GM23248 (cell line): ENCODE measurements at regions not wholly inside any gene's neighbourhood (a gene's known extent, or its start where the extent isn't known, plus 50 kb on each side); places are given as distances from the start of the nearest gene placed in this dataset.

Source experiments
- DNase-seq: peaks from one replicate; pipeline ENCODE4 v3.0.0-alpha.2; 2015
- H2AFZ ChIP-seq: fragments of 200-600 bp; sonication (generic); 2 replicates; pipeline ENCODE4 v1.6.1; 2016; ENCODE audit warnings: antibody characterized with exemption
- H3F3A ChIP-seq: fragments of 200-600 bp; sonication (generic); 2 replicates; pipeline ENCODE4 v1.6.1; 2016; ENCODE audit warnings: mild to moderate bottlenecking, antibody characterized with exemption, mixed run types; ENCODE audit not compliant: insufficient read depth
- H3K27ac ChIP-seq: fragments of 200-600 bp; sonication (generic); 2 replicates; pipeline ENCODE4 v1.5.1; 2016; ENCODE audit warnings: mild to moderate bottlenecking
- H3K27me3 ChIP-seq: fragments of 200-600 bp; sonication (generic); replicated peaks from 2 replicates; pipeline ENCODE4 v1.6.1; 2016; ENCODE audit warnings: mild to moderate bottlenecking; ENCODE audit not compliant: insufficient read depth
- H3K36me3 ChIP-seq: fragments of 200-600 bp; sonication (generic); 2 replicates; pipeline ENCODE4 v1.6.1; 2016; ENCODE audit warnings: low read depth, mild to moderate bottlenecking
- H3K4me1 ChIP-seq: fragments of 200-600 bp; sonication (generic); 2 replicates; pipeline ENCODE4 v1.6.1; 2016; ENCODE audit warnings: mild to moderate bottlenecking; ENCODE audit not compliant: insufficient read depth
- H3K4me2 ChIP-seq: fragments of 200-600 bp; sonication (generic); one replicate; pipeline ENCODE4 v1.6.1; 2016; ENCODE audit warnings: mild to moderate bottlenecking; ENCODE audit not compliant: unreplicated experiment
- H3K4me3 ChIP-seq: fragments of 200-600 bp; sonication (generic); 2 replicates; pipeline ENCODE4 v1.5.1; 2016; ENCODE audit warnings: mild to moderate bottlenecking
- H3K79me2 ChIP-seq: fragments of 200-600 bp; sonication (generic); 2 replicates; pipeline ENCODE4 v1.6.1; 2016; ENCODE audit warnings: mild to moderate bottlenecking; ENCODE audit not compliant: insufficient read depth
- H3K9ac ChIP-seq: fragments of 200-600 bp; sonication (generic); 2 replicates; pipeline ENCODE4 v1.6.1; 2016; ENCODE audit warnings: mild to moderate bottlenecking
- H3K9me2 ChIP-seq: fragments of 200-600 bp; sonication (generic); 2 replicates; pipeline ENCODE4 v1.6.1; 2016; ENCODE audit warnings: mixed run types, mild to moderate bottlenecking, moderate library complexity; ENCODE audit not compliant: insufficient read depth
- H3K9me3 ChIP-seq: fragments of 200-600 bp; sonication (generic); one replicate; pipeline ENCODE4 v1.6.1; 2017; ENCODE audit warnings: low read depth
- H4K20me1 ChIP-seq: fragments of 200-600 bp; sonication (generic); 2 replicates; pipeline ENCODE4 v1.6.0; 2016; ENCODE audit not compliant: insufficient read depth
- EZH2 ChIP-seq: fragments of 200-600 bp; sonication (generic); IDR thresholded peaks from 2 replicates; pipeline ENCODE4 v1.6.1; 2018; ENCODE audit warnings: antibody characterized with exemption, mild to moderate bottlenecking; ENCODE audit not compliant: insufficient read depth, poor library complexity, severe bottlenecking
- EZH2phosphoT487 ChIP-seq: fragments of 200-600 bp; sonication (generic); IDR thresholded peaks from 2 replicates; pipeline ENCODE4 v1.6.1; 2018; ENCODE audit warnings: antibody characterized with exemption, moderate library complexity, mild to moderate bottlenecking, low read depth; ENCODE audit not compliant: insufficient read depth
- WGBS, 2 experiments: methylation state at CpG; one replicate each; pipeline ENCODE4 v1.1.6; 2015 to 2017; ENCODE audit warnings: low lambda C conversion rate in 2 of 2, low coverage in 1 of 2; ENCODE audit errors: missing lambda C conversion rate in 2 of 2; 5-methylcytosine and 5-hydroxymethylcytosine counted together
- in situ Hi-C: fragments of 300-500 bp; cut with MboI; formaldehyde crosslinking; loops from 2 replicates; pipeline ENCODE4 v1.15.0; 2020

GRCh38 chr1:38549191-38549590 lies 310.4 kb downstream of the RRAGC start:
- no peaks in the 10 kb centered on the region for H3K9me2 ChIP-seq
- no peak overlapping the region for H3K27ac ChIP-seq
- H4K20me1 ChIP-seq, result no peaks in the 10 kb centered on the region
- no peak overlapping the region for H3K9ac ChIP-seq
- no peaks in the 10 kb centered on the region for H3K79me2 ChIP-seq
- no peak for TF ChIP-seq EZH2
- TF ChIP-seq EZH2phosphoT487, result no peak
- H3K4me2 ChIP-seq, result no peak overlapping the region
- no peaks in the 10 kb centered on the region for H3K9me3 ChIP-seq
- 7 to 16% methylated on average over 3 of the region's 3 CpGs for WGBS, 2 experiments
- H3F3A ChIP-seq, result no peaks in the 10 kb centered on the region
- H3K27me3 ChIP-seq, result peaks cover 13% of the 10 kb centered on the region; the same call in 1 of the 2 replicates
- no peak overlapping the region for H2AFZ ChIP-seq
- H3K4me3 ChIP-seq, result no peak overlapping the region
- DNase-seq, result no peak
- in situ Hi-C loops, result no loop called here
- no peaks in the 10 kb centered on the region for H3K36me3 ChIP-seq
- no peaks in the 10 kb centered on the region for H3K4me1 ChIP-seq

- no peak overlapping the region for H3K27ac ChIP-seq
- TF ChIP-seq EZH2 (no peak), EZH2phosphoT487 (no peak)
- H3K9ac ChIP-seq, result no peak overlapping the region
- no peaks in the 10 kb centered on the region for H3K36me3 ChIP-seq
- no peak overlapping the region for H2AFZ ChIP-seq
- peaks cover 13% of the 10 kb centered on the region; the same call in 1 of the 2 replicates for H3K27me3 ChIP-seq
- H3K9me3 ChIP-seq, result no peaks in the 10 kb centered on the region
- in situ Hi-C loops, result no loop called here
- H4K20me1 ChIP-seq, result no peaks in the 10 kb centered on the region
- no peak overlapping the region for H3K4me3 ChIP-seq
- WGBS, 2 experiments, result 21 to 22% methylated on average over 6 of the region's 6 CpGs
- H3F3A ChIP-seq, result no peaks in the 10 kb centered on the region
- H3K4me1 ChIP-seq, result no peaks in the 10 kb centered on the region
- H3K79me2 ChIP-seq, result no peaks in the 10 kb centered on the region
- no peak for DNase-seq
- no peak overlapping the region for H3K4me2 ChIP-seq
- H3K9me2 ChIP-seq, result no peaks in the 10 kb centered on the region
Observed at GRCh38 chr1:38547321-38547720, 312.3 kb downstream of the RRAGC start.

GRCh38 chr1:38546636-38547035 lies 312.9 kb downstream of the RRAGC start:
- Histone ChIP-seq H3K9me3 (no peaks in the 10 kb centered on the region), H3K36me3 (no peaks in the 10 kb centered on the region), H3F3A (no peaks in the 10 kb centered on the region), H3K4me3 (no peak overlapping the region), H3K79me2 (no peaks in the 10 kb centered on the region), H2AFZ (no peak overlapping the region), H3K27me3 (peaks cover 9% of the 10 kb centered on the region; the same call in 1 of the 2 replicates), H3K4me2 (no peak overlapping the region), H3K4me1 (no peaks in the 10 kb centered on the region), H3K9ac (no peak overlapping the region), H3K9me2 (no peaks in the 10 kb centered on the region), H3K27ac (no peak overlapping the region), H4K20me1 (no peaks in the 10 kb centered on the region)
- no peak for DNase-seq
- 1 to 2% methylated on average over 6 of the region's 6 CpGs for WGBS, 2 experiments
- no peak for TF ChIP-seq EZH2phosphoT487
- no peak for TF ChIP-seq EZH2
- in situ Hi-C loops, result no loop called here

- Histone ChIP-seq H3K9ac (no peak overlapping the region), H3K9me3 (no peaks in the 10 kb centered on the region), H3F3A (no peaks in the 10 kb centered on the region), H2AFZ (no peak overlapping the region), H3K4me2 (no peak overlapping the region), H3K27me3 (no peaks in the 10 kb centered on the region; the same call in 1 of the 2 replicates), H3K9me2 (no peaks in the 10 kb centered on the region), H3K4me1 (no peaks in the 10 kb centered on the region), H4K20me1 (no peaks in the 10 kb centered on the region), H3K27ac (no peak overlapping the region), H3K79me2 (no peaks in the 10 kb centered on the region), H3K36me3 (no peaks in the 10 kb centered on the region), H3K4me3 (no peak overlapping the region)
- TF ChIP-seq EZH2 (no peak), EZH2phosphoT487 (no peak)
- DNase-seq, result no peak
- whole genome bisulfite sequencing, 2 experiments, result 12% methylated on average over 4 of the region's 4 CpGs
- in situ Hi-C loops, result no loop called here
Observed at GRCh38 chr1:38541223-38541622, 318.3 kb downstream of the RRAGC start.

- H3K4me2 ChIP-seq, result no peak overlapping the region
- WGBS, 2 experiments, result 17 to 23% methylated on average over 6 of the region's 6 CpGs
- H3K4me1 ChIP-seq, result no peaks in the 10 kb centered on the region
- H3K9ac ChIP-seq, result no peak overlapping the region
- no peaks in the 10 kb centered on the region for H3K36me3 ChIP-seq
- TF ChIP-seq EZH2 (no peak), EZH2phosphoT487 (no peak)
- no peaks in the 10 kb centered on the region for H4K20me1 ChIP-seq
- no peaks in the 10 kb centered on the region for H3K27me3 ChIP-seq
- no peaks in the 10 kb centered on the region for H3F3A ChIP-seq
- no peak for DNase-seq
- no peak overlapping the region for H3K4me3 ChIP-seq
- no peak overlapping the region for H2AFZ ChIP-seq
- no peaks in the 10 kb centered on the region for H3K9me2 ChIP-seq
- H3K9me3 ChIP-seq, result no peaks in the 10 kb centered on the region
- in situ Hi-C loops, result no loop called here
- no peak overlapping the region for H3K27ac ChIP-seq
- H3K79me2 ChIP-seq, result no peaks in the 10 kb centered on the region
Observed at GRCh38 chr1:38539931-38540330, 319.6 kb downstream of the RRAGC start.
